Keratinocyte (primary cell): ENCODE measurements at regions not wholly inside any gene's neighbourhood (a gene's known extent, or its start where the extent isn't known, plus 50 kb on each side); places are given as distances from the start of the nearest gene placed in this dataset.

Experiments
- DNase-seq: peaks from one replicate; pipeline ENCODE4 v3.0.0-alpha.2; 2011; ENCODE audit warnings: low read depth, missing footprints, low spot score
- FAIRE-seq: peaks from 2 replicates; lab custom pipeline; 2011; peaks lifted over from hg19 to GRCh38; lab: Jason Lieb, UNC
- H2AFZ ChIP-seq: 2 replicates; pipeline ENCODE4 v1.6.0; 2012; ENCODE audit warnings: low read length, control low read depth, inconsistent platforms; ENCODE audit not compliant: control insufficient read depth
- H3K27ac ChIP-seq: 2 replicates; pipeline ENCODE4 v1.5.1; 2011; ENCODE audit warnings: low read length; ENCODE audit not compliant: control insufficient read depth, insufficient read depth
- H3K27me3 ChIP-seq: 3 replicates; pipeline ENCODE4 v1.6.0; 2011; ENCODE audit warnings: low read length; ENCODE audit not compliant: control insufficient read depth, insufficient read depth; ENCODE audit errors: extremely low read depth
- H3K36me3 ChIP-seq, 2 experiments: 2 replicates in 1 of 2; 3 replicates in 1 of 2; pipeline ENCODE4 v1.5.1; 2011; ENCODE audit warnings: low read length in 2 of 2, mild to moderate bottlenecking in 1 of 2; ENCODE audit not compliant: control insufficient read depth in 2 of 2, insufficient read depth in 2 of 2; ENCODE audit errors: extremely low read depth in 1 of 2
- H3K4me1 ChIP-seq: 3 replicates; pipeline ENCODE4 v1.5.1; 2011; ENCODE audit warnings: low read length; ENCODE audit not compliant: control insufficient read depth, insufficient read depth; ENCODE audit errors: extremely low read depth
- H3K4me2 ChIP-seq: 3 replicates; pipeline ENCODE4 v1.6.0; 2011; ENCODE audit warnings: low read depth, low read length; ENCODE audit not compliant: control insufficient read depth, insufficient read depth; ENCODE audit errors: extremely low read depth
- H3K4me3 ChIP-seq, 3 experiments: fragments of 200-600 bp in 1 of 3; sonication (generic) in 1 of 3; 2 replicates in 2 of 3; 3 replicates in 1 of 3; pipeline ENCODE4 v1.5.1; 2011 to 2016; ENCODE audit warnings: low read length in 3 of 3, mild to moderate bottlenecking in 3 of 3, control low read depth in 2 of 3, inconsistent platforms in 1 of 3, low read depth in 1 of 3, mixed read lengths in 1 of 3, mixed run types in 1 of 3, moderate library complexity in 1 of 3; ENCODE audit not compliant: control insufficient read depth in 2 of 3, insufficient read depth in 2 of 3; ENCODE audit errors: extremely low read depth in 1 of 3
- H3K79me2 ChIP-seq: 2 replicates; pipeline ENCODE4 v1.6.0; 2012; ENCODE audit warnings: low read length; ENCODE audit not compliant: control insufficient read depth, insufficient read depth
- H3K9ac ChIP-seq: 3 replicates; pipeline ENCODE4 v1.6.0; 2011; ENCODE audit warnings: low read length; ENCODE audit not compliant: control insufficient read depth, insufficient read depth; ENCODE audit errors: extremely low read depth
- H3K9me1 ChIP-seq: 3 replicates; pipeline ENCODE4 v1.6.0; 2011; ENCODE audit warnings: low read length; ENCODE audit not compliant: control insufficient read depth, insufficient read depth; ENCODE audit errors: extremely low read depth
- H3K9me3 ChIP-seq: 2 replicates; pipeline ENCODE4 v1.5.1; 2012; ENCODE audit warnings: low read depth, low read length; ENCODE audit not compliant: control insufficient read depth
- H4K20me1 ChIP-seq: 3 replicates; pipeline ENCODE4 v1.6.0; 2011; ENCODE audit warnings: low read length; ENCODE audit not compliant: control insufficient read depth, insufficient read depth; ENCODE audit errors: extremely low read depth
- EZH2 ChIP-seq: IDR thresholded peaks from one replicate; pipeline ENCODE4 v1.6.1; 2012; ENCODE audit warnings: inconsistent platforms, mild to moderate bottlenecking, low read length, moderate library complexity
- dilution Hi-C: fragments of 300-500 bp; cut with MboI; formaldehyde crosslinking; loops from one replicate; pipeline ENCODE4 v1.7.0; 2020; ENCODE audit warnings: low sequenced_read_pairs; ENCODE audit not compliant: extremely low pct_ligation_motif_present
- TF ChIP-seq, protein P1 (sequence below), 3 experiments: IDR thresholded peaks in 1 of 3; conservative IDR thresholded peaks in 1 of 3; optimal IDR thresholded peaks in 1 of 3; 2 replicates in 2 of 3; 3 replicates in 1 of 3; pipeline versions ENCODE3 to v1.5.1; 2011; ENCODE audit warnings: low read length in 3 of 3, mild to moderate bottlenecking in 3 of 3, moderate library complexity in 2 of 3, control low read depth in 1 of 3, inconsistent platforms in 1 of 3; ENCODE audit not compliant: insufficient read depth in 2 of 3; ENCODE audit errors: extremely low read depth in 1 of 3

GRCh38 chr21:18522181-18522972 is 118.8 kb upstream of the TMPRSS15 start:
- Histone ChIP-seq H3K9ac (no peak overlapping the region), H3K4me1 (no peaks in the 10 kb centered on the region), H3K36me3 (no peaks in the 10 kb centered on the region), H2AFZ (no peak overlapping the region), H3K4me2 (no peak overlapping the region), H3K27ac (no peak overlapping the region), H3K4me3 (no peak overlapping the region), H4K20me1 (no peaks in the 10 kb centered on the region), H3K27me3 (no peaks in the 10 kb centered on the region), H3K79me2 (no peaks in the 10 kb centered on the region), H3K9me1 (no peaks in the 10 kb centered on the region), H3K9me3 (no peaks in the 10 kb centered on the region)
- DNase-seq, result no peak
- dilution Hi-C loops, result no loop called here
- no peak for TF ChIP-seq EZH2
- TF ChIP-seq, protein P1, sequence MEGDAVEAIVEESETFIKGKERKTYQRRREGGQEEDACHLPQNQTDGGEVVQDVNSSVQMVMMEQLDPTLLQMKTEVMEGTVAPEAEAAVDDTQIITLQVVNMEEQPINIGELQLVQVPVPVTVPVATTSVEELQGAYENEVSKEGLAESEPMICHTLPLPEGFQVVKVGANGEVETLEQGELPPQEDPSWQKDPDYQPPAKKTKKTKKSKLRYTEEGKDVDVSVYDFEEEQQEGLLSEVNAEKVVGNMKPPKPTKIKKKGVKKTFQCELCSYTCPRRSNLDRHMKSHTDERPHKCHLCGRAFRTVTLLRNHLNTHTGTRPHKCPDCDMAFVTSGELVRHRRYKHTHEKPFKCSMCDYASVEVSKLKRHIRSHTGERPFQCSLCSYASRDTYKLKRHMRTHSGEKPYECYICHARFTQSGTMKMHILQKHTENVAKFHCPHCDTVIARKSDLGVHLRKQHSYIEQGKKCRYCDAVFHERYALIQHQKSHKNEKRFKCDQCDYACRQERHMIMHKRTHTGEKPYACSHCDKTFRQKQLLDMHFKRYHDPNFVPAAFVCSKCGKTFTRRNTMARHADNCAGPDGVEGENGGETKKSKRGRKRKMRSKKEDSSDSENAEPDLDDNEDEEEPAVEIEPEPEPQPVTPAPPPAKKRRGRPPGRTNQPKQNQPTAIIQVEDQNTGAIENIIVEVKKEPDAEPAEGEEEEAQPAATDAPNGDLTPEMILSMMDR (optimal IDR thresholded peaks at IDR 0.05 in 1 of 3, IDR thresholded peaks at IDR 0.05 in 1 of 3, conservative IDR thresholded peaks at IDR 0.05 in 1 of 3; ENCODE audit: extremely low read depth in 1 of 3, insufficient read depth in 2 of 3, low read length in 3 of 3), result peak in 1 of 3 experiments; percentile 36
- FAIRE-seq, result no peak

- DNase-seq, result no peak
- FAIRE-seq, result no peak
- Histone ChIP-seq H3K4me2 (no peak overlapping the region), H3K9me3 (no peaks in the 10 kb centered on the region), H3K36me3 (no peaks in the 10 kb centered on the region), H3K9ac (no peak overlapping the region), H3K9me1 (no peaks in the 10 kb centered on the region), H3K27me3 (no peaks in the 10 kb centered on the region), H3K4me1 (peaks cover 5% of the 10 kb centered on the region), H4K20me1 (no peaks in the 10 kb centered on the region), H3K4me3 (no peak overlapping the region), H2AFZ (no peak overlapping the region), H3K79me2 (no peaks in the 10 kb centered on the region), H3K27ac (no peak overlapping the region)
- dilution Hi-C loops, result no loop called here
- TF ChIP-seq, protein P1 (optimal IDR thresholded peaks at IDR 0.05 in 1 of 3, IDR thresholded peaks at IDR 0.05 in 1 of 3, conservative IDR thresholded peaks at IDR 0.05 in 1 of 3; ENCODE audit: extremely low read depth in 1 of 3, insufficient read depth in 2 of 3, low read length in 3 of 3), result no peak
- TF ChIP-seq EZH2, result no peak
Measured at GRCh38 chr21:18524097-18524880, 120.7 kb upstream of the TMPRSS15 start.
